ENCODE measurements at regions not wholly inside any gene's neighbourhood (a gene's known extent, or its start where the extent isn't known, plus 50 kb on each side); places are given as distances from the start of the nearest gene placed in this dataset.

DNA sequence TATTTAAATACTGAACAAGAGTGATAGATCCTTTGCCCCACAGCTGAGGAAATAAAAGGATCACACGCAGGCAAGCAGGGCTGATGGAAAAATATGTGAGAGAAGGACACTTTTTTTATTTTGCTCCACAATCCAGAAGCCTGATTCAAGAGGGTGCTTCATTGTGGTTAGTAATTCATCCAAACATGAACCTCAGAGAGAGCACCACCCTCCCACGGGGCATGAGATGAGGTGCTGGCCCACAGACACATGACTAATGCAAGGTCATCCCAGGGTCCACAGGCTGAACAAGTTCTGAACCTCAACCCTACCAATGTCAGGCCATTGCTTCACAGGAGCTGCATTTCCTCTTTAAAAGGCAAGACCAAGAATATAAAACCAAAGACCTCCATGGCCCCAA is 239.6 kb downstream of the MREG start:
- Histone ChIP-seq H3K9me3 (no peaks in the 10 kb centered on the region), H3K27me3 (ENCODE audit: low read depth) (0 out of 2 replicates have a peak, but pooled peaks cover 2% of the 10 kb centered on the region), H3K36me3 (replicated peaks) (no peaks in the 10 kb centered on the region), H3K4me1 (peaks cover 7% of the 10 kb centered on the region), H3K4me3 (no peak overlapping the region)
- in situ Hi-C loops (cut with MboI; ENCODE audit: low sequenced_read_pairs): no loop called here
- no peak for DNase-seq (ENCODE audit: low spot score in 2 of 2)

DNA sequence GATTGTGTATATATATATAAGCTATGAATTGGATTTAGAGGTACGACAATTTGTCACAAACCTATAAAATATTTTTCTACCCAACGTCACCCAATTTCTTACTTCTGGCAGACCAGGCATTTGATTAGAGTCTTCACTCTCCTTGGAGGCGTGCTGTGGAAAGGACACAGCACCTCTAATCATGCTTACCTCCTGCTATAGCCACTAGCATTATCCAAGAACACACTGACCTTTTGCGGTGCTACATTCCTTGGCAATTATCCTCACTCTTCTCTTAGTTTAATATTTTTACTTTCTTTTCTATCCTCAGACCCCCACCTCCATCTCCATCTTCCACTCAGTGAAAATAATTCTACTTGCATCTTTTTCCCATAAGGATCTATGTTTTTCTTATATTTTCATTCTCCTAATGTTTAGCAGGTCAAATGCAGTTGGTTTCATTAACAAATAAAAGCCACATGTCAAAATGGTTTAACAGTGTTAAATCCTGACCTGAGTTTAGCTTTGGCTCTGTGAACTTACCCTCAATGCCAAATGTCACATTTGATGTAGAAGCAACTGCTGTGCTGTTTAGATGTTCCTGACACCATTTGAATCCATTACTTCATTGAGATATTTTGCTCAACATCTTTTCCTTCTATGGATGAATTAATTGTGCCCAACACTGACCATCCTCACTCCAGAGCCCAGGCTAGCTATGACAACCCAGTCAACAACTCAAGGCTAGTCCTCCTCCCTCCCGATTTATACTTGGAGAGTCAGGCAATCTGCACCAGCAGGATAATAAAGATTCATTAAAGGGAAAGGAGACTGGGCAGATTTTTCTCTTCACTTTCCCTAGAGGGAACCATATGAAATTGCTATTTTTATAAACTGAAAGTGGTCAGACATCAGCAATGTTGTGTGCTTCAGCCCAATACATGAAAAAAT is 240.5 kb downstream of the MREG start:
- no peak overlapping the region for H3K4me3 ChIP-seq
- in situ Hi-C loops (cut with MboI; ENCODE audit: low sequenced_read_pairs): no loop called here

DNA sequence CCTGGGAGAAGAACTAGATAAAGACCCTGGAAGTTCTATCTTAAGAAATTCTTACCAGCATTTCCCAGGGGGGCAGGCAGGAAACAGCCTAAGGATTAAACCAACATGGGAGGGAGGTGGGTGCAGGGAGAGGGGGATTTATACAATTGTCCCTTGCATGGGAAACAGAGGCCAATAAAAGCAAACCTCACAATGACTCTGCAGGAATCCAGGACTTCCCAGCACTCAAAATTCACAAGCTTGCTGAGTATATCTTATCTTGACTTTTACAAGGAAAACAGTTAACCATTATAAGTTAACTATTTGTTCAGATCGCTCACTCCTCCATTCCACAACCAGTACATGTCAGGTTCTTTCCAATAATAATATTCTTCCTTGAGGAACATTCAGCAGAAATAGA is 241.3 kb downstream of the MREG start:
- in situ Hi-C loops (cut with MboI; ENCODE audit: low sequenced_read_pairs): no loop called here
- Histone ChIP-seq H3K4me3 (no peak overlapping the region), H3K36me3 (replicated peaks) (no peaks in the 10 kb centered on the region), H3K27me3 (ENCODE audit: low read depth) (0 out of 2 replicates have a peak, but pooled peaks cover 2% of the 10 kb centered on the region), H3K4me1 (peaks cover 7% of the 10 kb centered on the region), H3K9me3 (no peaks in the 10 kb centered on the region)
- peak; percentile 8 to 15 for DNase-seq (ENCODE audit: low spot score in 2 of 2)

More for the DNA sequence above, 240.5 kb downstream of the MREG start:
- Histone ChIP-seq H3K36me3 (replicated peaks) (no peaks in the 10 kb centered on the region), H3K4me1 (peaks cover 7% of the 10 kb centered on the region), H3K9me3 (no peaks in the 10 kb centered on the region), H3K27me3 (ENCODE audit: low read depth) (0 out of 2 replicates have a peak, but pooled peaks cover 2% of the 10 kb centered on the region)
- DNase-seq (ENCODE audit: low spot score in 2 of 2): no peak

DNA sequence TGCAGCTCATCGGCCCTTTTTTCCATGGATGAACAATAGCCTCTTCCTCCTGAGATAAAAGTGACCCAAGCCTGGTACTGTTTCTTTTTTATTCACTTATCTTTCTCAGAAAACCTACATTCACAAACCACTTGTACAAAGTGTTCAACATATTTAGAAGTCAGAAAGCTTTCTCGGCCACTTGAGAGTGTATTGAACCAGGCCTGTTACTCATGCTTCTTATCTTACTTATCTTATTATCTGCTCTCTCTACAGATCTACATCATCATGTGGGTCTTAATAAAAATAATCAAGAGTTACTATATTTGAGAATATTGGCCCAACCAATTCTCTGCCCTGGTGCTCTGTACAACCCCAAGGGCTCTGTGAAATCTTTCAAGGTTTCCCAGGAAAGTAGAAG is 242.1 kb downstream of the MREG start:
- no peak overlapping the region for H3K4me3 ChIP-seq
- H3K9me3 ChIP-seq: no peaks in the 10 kb centered on the region
- peaks cover 7% of the 10 kb centered on the region for H3K4me1 ChIP-seq
- 0 out of 2 replicates have a peak, but pooled peaks cover 2% of the 10 kb centered on the region for H3K27me3 ChIP-seq (ENCODE audit: low read depth)
- no peaks in the 10 kb centered on the region for H3K36me3 ChIP-seq (replicated peaks)
- in situ Hi-C loops (cut with MboI; ENCODE audit: low sequenced_read_pairs): no loop called here
- DNase-seq (ENCODE audit: low spot score in 2 of 2): no peak

DNA sequence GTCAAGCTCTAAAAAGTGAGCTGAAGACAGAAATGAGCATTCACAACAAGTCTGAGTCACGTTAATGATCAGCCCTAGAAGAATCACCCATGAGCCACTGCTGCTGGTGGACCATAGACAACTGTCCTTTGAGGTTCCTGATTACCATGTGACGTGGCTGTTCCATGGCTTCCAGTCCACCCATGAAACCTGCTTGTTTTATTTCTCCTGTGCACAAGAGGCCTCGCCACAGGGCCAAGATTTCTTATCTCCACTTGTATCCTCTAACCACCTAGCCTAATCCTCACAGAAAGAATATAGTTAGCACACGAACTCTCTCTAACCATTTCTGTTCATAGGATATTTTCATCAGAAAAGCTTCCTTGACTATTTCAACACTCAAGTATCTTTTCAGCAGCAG is 242.7 kb downstream of the MREG start:
- Histone ChIP-seq H3K4me1 (peaks cover 7% of the 10 kb centered on the region), H3K9me3 (no peaks in the 10 kb centered on the region), H3K36me3 (replicated peaks) (no peaks in the 10 kb centered on the region), H3K4me3 (no peak overlapping the region), H3K27me3 (ENCODE audit: low read depth) (0 out of 2 replicates have a peak, but pooled peaks cover 2% of the 10 kb centered on the region)
- in situ Hi-C loops (cut with MboI; ENCODE audit: low sequenced_read_pairs): no loop called here
- no peak for DNase-seq (ENCODE audit: low spot score in 2 of 2)

DNA sequence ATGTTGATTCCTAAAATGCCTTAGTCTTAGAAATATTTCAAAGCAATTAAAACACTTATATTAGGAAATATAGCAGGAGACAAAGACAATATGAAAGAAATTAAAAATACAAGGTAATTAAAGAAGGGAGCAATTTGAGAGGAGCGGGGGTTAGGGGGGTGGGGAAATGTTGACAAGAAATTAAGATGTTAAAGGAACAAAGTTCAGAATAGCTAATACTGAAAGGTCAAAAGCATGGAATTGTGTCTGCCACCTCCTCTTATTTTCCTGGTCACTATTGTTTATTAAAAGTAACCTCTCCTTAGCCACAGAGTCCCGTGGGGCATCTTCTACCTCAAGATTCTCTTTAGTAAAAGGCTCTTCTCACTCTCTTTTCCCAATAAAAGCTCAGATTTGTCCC is 244.1 kb downstream of the MREG start:
- Histone ChIP-seq H3K4me3 (no peak overlapping the region), H3K27me3 (ENCODE audit: low read depth) (0 out of 2 replicates have a peak, but pooled peaks cover 2% of the 10 kb centered on the region), H3K4me1 (peaks cover 7% of the 10 kb centered on the region), H3K9me3 (no peaks in the 10 kb centered on the region), H3K36me3 (replicated peaks) (no peaks in the 10 kb centered on the region)
- in situ Hi-C loops (cut with MboI; ENCODE audit: low sequenced_read_pairs): no loop called here
- no peak for DNase-seq (ENCODE audit: low spot score in 2 of 2)

DNA sequence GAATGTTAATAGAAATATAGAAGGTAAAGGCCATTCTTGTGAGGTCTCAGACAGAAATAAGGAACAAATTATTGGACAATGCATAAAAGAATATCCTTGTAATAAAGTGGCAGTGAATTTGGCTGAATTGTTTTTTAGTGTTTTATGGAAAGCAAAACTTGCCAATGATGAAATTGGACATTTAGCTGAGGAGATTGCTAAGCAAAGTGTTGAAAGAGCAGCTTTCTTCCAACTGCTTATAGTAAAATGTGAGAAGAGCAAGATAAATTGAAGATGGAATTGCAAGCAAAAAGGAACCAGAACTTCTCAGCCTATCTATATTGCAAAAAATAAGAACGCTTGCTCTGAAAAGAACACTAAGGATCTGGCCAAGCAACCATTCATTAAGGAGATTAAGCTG is 245.7 kb downstream of the MREG start:
- Histone ChIP-seq H3K4me1 (peaks cover 7% of the 10 kb centered on the region), H3K9me3 (no peaks in the 10 kb centered on the region), H3K36me3 (replicated peaks) (no peaks in the 10 kb centered on the region), H3K4me3 (no peak overlapping the region), H3K27me3 (ENCODE audit: low read depth) (no peaks in the 10 kb centered on the region)
- DNase-seq (ENCODE audit: low spot score in 2 of 2): no peak
- in situ Hi-C loops (cut with MboI; ENCODE audit: low sequenced_read_pairs): no loop called here

DNA sequence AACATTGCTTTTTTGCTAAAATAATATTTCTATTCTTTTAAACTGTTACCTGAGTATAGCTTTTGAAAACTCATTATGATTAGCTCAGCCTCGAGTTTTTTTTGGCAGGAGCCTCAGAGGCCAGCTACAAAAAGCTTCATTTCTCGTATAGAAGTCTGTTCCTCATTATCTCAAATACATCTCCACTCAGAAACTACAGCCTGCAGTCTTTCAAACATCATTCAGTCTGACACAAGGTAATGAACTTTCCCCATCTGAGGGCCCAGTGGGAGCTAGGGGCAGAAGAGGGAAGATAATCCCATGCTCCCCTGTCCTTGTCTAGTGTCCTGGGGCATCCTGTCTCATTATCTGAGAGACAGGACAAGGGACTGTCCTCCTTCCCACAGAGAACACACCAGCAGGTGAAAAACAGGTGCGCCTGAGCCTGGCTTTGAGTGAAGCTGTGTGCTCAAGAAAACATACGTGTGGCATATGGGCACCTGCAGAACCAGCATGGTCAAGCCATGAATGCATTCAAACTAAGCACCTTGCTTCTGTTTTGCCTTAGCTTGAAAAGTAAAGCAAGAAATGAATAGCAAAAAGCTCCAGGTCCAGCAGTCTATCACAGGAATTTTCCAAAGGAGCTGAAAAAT is 247.5 kb downstream of the MREG start:
- H3K4me1 ChIP-seq: no peaks in the 10 kb centered on the region
- in situ Hi-C loops (cut with MboI; ENCODE audit: low sequenced_read_pairs): no loop called here

DNA sequence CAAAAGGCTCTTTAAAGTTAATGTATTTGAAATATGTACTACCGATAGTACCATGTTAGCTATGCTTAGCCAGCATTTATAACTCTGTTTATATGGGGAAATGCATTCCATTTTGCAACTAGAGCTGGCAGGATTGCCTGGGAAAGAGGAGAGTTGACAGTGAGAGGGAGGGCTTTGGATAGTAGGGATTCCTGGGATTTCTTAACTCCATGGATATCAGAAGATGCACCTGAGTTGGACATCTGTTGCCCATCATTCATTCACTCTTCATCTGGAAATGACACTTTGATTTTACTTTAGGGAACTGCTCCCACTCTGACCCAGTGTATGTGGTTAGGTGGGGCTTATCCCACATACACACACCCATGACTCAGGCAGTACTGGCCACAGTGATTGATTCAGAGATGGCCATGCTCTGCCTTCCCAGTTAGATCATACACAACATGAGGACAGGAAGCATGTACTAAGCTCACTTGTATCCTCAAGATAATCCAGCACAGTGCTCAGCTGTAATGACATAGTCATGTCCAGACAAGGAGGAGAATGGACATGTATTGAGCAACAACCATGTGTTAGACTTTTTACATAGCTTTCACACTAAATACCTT is 248.8 kb downstream of the MREG start:
- in situ Hi-C loops (cut with MboI; ENCODE audit: low sequenced_read_pairs): no loop called here
- DNase-seq (ENCODE audit: low spot score in 2 of 2): no peak
- Histone ChIP-seq H3K4me1 (no peaks in the 10 kb centered on the region), H3K36me3 (replicated peaks) (no peaks in the 10 kb centered on the region), H3K4me3 (no peak overlapping the region), H3K27me3 (ENCODE audit: low read depth) (no peaks in the 10 kb centered on the region), H3K9me3 (no peaks in the 10 kb centered on the region)

More for the DNA sequence above, 247.5 kb downstream of the MREG start:
- DNase-seq (ENCODE audit: low spot score in 2 of 2): no peak
- Histone ChIP-seq H3K4me3 (no peak overlapping the region), H3K9me3 (no peaks in the 10 kb centered on the region), H3K27me3 (ENCODE audit: low read depth) (no peaks in the 10 kb centered on the region), H3K36me3 (replicated peaks) (no peaks in the 10 kb centered on the region)

DNA sequence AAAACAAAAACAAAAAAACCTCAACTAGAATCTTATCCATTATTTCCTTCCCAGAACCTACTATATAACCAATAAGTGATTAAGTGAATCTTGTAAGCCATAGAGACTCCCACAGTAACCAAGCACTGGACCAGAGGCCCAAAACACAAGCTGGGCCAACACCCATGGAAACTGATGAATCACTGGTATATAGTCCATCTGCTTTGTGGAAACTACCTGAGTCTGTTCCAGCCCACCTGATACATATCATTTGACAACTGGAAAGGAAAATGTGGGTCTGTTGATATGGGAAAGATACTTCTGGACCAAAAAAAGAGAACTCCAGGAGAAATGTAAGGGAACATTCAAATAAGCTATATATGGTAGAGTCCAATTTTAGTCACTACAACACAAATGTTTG is 252.8 kb downstream of the MREG start:
- no peaks in the 10 kb centered on the region for H3K9me3 ChIP-seq
- in situ Hi-C loops (cut with MboI; ENCODE audit: low sequenced_read_pairs): no loop called here
- H3K36me3 ChIP-seq (replicated peaks): no peaks in the 10 kb centered on the region
- no peaks in the 10 kb centered on the region for H3K27me3 ChIP-seq (ENCODE audit: low read depth)
- no peak for DNase-seq (ENCODE audit: low spot score in 2 of 2)
- H3K4me1 ChIP-seq: no peaks in the 10 kb centered on the region
- H3K4me3 ChIP-seq: no peak overlapping the region

DNA sequence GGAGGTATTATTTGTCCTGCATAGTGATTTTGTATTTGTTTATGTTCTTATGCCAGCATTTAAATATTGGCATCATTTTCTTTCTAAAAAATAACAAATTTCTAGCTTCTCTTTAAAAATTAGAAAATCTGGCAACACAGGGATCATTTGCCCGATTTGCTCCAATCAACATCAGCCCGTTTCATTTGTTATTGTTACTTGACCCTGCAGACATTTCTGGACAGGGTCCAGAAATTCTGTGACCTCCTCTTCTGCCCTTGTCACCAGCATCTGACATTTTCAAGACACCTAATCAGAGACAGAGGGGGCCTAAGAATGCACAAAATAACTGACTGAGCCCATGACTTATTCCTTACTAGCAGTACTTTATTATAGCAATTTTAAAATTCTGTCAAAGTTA is 253.3 kb downstream of the MREG start:
- no peak for DNase-seq (ENCODE audit: low spot score in 2 of 2)
- Histone ChIP-seq H3K4me1 (no peaks in the 10 kb centered on the region), H3K4me3 (no peak overlapping the region), H3K27me3 (ENCODE audit: low read depth) (no peaks in the 10 kb centered on the region), H3K9me3 (no peaks in the 10 kb centered on the region), H3K36me3 (replicated peaks) (no peaks in the 10 kb centered on the region)
- in situ Hi-C loops (cut with MboI; ENCODE audit: low sequenced_read_pairs): no loop called here

DNA sequence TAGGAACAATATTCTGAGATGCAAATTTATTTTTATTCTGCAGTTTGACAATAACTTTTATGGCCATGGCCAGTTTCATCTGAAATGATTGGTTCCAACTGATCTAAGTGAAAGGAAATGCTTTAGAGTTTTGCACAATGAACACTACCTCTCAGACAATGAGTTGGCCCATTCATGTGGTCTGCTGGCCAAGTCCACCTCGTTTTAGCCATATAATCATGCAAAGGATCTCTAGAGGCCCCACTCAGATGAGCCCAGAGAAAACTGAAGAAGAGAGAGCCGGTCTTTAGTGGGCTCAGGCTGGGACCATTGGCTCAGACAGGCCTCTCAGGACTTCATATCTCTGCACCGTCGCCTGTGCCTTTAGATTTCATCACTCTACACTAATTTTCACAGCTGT is 254.7 kb downstream of the MREG start:
- Histone ChIP-seq H3K27me3 (ENCODE audit: low read depth) (no peaks in the 10 kb centered on the region), H3K9me3 (no peaks in the 10 kb centered on the region), H3K36me3 (replicated peaks) (no peaks in the 10 kb centered on the region), H3K4me1 (no peaks in the 10 kb centered on the region), H3K4me3 (no peak overlapping the region)
- in situ Hi-C loops (cut with MboI; ENCODE audit: low sequenced_read_pairs): no loop called here
- no peak for DNase-seq (ENCODE audit: low spot score in 2 of 2)

DNA sequence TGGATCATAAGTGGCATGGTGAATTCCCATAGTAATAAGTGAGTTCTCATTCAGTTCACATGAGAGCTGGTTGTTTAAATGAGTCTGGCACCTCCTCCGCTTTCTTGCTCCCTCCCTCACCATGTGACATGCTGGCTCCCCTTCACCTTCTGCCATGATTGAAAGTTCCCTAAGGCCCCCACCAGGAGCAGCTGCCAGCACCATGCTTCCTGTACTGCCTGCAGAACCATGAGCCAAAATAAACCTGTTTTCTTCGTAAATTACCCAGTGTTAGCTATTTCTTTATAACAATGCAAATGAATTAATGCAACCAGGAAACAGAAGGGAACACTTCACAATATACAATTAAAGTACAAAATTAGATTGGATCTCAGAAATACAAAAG is 257.0 kb downstream of the MREG start:
- Histone ChIP-seq H3K4me1 (no peaks in the 10 kb centered on the region), H3K4me3 (no peak overlapping the region), H3K9me3 (no peaks in the 10 kb centered on the region), H3K27me3 (ENCODE audit: low read depth) (no peaks in the 10 kb centered on the region), H3K36me3 (replicated peaks) (no peaks in the 10 kb centered on the region)
- DNase-seq (ENCODE audit: low spot score in 2 of 2): no peak
- in situ Hi-C loops (cut with MboI; ENCODE audit: low sequenced_read_pairs): no loop called here

Data from HAP-1 (cell line).